ENCODE measurements at regions not wholly inside any gene's neighbourhood (a gene's known extent, or its start where the extent isn't known, plus 50 kb on each side); places are given as distances from the start of the nearest gene placed in this dataset.

GRCh38 chr10:118817328-118818068 lies 62.7 kb upstream of the CACUL1 start:
- TF ChIP-seq CTCF (IDR thresholded peaks at IDR 0.05; ENCODE audit: low read depth, low read length, missing input control): no peak
- no peak for TF ChIP-seq HNF4A (conservative IDR thresholded peaks at IDR 0.05)
- TF ChIP-seq JUND (IDR thresholded peaks at IDR 0.05): no peak
- no peak for TF ChIP-seq ATF3 (IDR thresholded peaks at IDR 0.05)
- TF ChIP-seq GABPA (IDR thresholded peaks at IDR 0.05 in 1 of 2, conservative IDR thresholded peaks at IDR 0.05 in 1 of 2): no peak
- no peak for TF ChIP-seq YY1 (IDR thresholded peaks at IDR 0.05)
- no peak for TF ChIP-seq MAX (IDR thresholded peaks at IDR 0.05)
- TF ChIP-seq NR2F2 (IDR thresholded peaks at IDR 0.05): no peak
- no peak for TF ChIP-seq REST (IDR thresholded peaks at IDR 0.05)
- no peak for TF ChIP-seq TAF1 (conservative IDR thresholded peaks at IDR 0.05)
- no peak for TF ChIP-seq RAD21 (IDR thresholded peaks at IDR 0.05)
